Epithelial cell of proximal tubule (primary cell): ENCODE measurements at regions not wholly inside any gene's neighbourhood (a gene's known extent, or its start where the extent isn't known, plus 50 kb on each side); places are given as distances from the start of the nearest gene placed in this dataset.

Experiments
- DNase-seq: peaks from one replicate; pipeline ENCODE4 v3.0.0-alpha.2; 2011; ENCODE audit warnings: low read depth
- H3K4me3 ChIP-seq: 2 replicates; pipeline ENCODE4 v1.5.1; 2011; ENCODE audit warnings: low read depth, mild to moderate bottlenecking, low read length
- TF ChIP-seq, protein P1 (sequence below): conservative IDR thresholded peaks from 2 replicates; pipeline ENCODE4 v1.5.1; 2012; ENCODE audit warnings: low read depth, mild to moderate bottlenecking, low read length

DNA sequence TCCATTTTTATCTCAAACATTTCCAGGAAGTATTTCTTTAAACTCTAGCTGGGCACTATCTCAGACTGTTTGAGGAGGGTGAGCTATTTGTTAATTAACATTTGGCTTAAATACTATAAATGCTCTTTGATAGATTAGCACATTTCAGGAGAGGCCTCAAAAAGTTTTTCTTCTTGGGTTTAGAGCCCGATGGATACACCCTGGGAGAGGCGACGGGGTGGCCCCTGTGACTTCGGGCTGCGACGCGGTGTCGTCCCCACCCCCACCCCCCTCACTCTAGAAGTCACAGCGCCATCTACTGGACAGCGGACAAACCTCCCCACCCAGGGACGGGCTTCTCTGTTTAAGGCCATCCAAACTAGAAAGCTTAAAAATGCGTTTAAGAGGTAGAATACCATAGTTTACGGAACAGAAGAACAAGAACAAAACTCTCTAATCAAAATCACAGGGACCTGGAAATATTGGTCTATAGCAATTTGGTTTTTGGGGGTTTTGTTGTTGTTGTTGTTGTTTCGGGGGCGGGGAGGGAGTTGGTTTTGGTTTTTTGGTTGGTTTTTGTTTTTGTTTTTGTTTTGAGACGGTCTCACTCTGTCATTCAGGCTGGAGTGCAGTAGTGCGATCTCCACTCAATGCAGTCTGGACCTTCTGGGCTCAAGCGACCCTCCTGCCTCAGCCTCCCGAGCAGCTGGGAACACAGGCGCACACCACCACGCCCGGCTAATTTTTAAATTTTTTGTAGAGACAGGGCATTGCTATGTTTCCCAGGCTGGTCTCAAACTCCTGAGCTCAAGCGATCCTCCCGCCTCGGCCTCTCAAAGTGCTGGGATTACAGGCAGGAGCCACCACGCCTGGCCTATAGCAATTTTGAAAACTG lies 254.4 kb downstream of the C16orf95 start:
- peak overlapping the region; percentile 26 for H3K4me3 ChIP-seq
- peak; percentile 4 for DNase-seq
- TF ChIP-seq, protein P1, sequence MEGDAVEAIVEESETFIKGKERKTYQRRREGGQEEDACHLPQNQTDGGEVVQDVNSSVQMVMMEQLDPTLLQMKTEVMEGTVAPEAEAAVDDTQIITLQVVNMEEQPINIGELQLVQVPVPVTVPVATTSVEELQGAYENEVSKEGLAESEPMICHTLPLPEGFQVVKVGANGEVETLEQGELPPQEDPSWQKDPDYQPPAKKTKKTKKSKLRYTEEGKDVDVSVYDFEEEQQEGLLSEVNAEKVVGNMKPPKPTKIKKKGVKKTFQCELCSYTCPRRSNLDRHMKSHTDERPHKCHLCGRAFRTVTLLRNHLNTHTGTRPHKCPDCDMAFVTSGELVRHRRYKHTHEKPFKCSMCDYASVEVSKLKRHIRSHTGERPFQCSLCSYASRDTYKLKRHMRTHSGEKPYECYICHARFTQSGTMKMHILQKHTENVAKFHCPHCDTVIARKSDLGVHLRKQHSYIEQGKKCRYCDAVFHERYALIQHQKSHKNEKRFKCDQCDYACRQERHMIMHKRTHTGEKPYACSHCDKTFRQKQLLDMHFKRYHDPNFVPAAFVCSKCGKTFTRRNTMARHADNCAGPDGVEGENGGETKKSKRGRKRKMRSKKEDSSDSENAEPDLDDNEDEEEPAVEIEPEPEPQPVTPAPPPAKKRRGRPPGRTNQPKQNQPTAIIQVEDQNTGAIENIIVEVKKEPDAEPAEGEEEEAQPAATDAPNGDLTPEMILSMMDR, result peak; percentile 88

DNA sequence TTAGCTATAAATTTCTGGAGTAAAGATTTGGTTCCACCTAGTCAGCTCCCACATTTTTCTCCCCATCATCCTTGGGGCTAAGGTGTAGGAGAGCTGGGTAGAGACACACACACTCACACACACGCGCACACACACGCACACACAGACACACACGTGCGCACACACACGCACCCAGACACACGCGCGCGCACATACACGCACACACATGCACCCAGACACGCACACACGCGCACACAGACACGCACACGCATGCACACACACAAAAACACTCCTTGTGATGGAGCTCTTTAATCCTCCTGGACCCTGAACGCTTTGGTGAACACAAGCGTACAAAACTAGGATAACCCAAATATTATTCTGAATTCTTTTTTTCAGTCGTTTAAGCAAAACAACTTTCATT lies 253.6 kb downstream of the C16orf95 start:
- H3K4me3 ChIP-seq, result no peak overlapping the region
- DNase-seq, result no peak
- TF ChIP-seq, protein P1, result no peak

DNA sequence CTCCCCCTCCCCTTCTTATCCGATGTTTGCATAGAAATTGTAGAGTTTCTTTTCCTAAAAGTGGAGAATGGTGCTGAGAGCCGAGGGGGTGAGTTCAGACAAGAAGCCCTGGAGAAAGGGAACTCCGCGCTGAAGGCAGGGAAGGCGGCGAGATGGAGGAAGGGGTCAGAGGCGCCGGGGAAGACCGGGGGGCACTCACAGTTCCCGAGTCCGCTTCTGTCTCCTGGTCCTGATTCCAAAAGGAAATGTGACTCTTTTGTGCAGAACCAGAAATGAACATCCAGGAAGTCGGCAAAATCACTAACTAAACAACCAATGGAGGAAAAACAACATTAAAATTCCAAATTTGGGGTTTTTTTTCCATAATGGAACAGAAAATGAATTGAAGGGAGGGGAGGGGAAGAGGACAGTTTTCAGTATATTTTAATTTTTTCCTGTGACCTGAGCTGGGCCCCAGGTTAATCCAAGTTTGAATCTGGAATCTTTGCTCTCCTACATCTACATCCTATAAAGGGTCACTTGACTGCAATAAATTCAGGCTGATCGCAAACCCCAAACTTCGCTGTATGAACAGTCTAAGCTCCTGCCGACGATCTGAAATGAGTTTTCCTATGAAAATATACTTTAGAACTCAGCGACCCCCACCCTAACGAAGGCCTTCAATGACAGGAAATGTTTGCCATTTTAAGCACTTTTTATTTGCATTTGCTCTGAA lies 252.3 kb downstream of the C16orf95 start:
- no peak overlapping the region for H3K4me3 ChIP-seq
- TF ChIP-seq, protein P1, result no peak
- no peak for DNase-seq

DNA sequence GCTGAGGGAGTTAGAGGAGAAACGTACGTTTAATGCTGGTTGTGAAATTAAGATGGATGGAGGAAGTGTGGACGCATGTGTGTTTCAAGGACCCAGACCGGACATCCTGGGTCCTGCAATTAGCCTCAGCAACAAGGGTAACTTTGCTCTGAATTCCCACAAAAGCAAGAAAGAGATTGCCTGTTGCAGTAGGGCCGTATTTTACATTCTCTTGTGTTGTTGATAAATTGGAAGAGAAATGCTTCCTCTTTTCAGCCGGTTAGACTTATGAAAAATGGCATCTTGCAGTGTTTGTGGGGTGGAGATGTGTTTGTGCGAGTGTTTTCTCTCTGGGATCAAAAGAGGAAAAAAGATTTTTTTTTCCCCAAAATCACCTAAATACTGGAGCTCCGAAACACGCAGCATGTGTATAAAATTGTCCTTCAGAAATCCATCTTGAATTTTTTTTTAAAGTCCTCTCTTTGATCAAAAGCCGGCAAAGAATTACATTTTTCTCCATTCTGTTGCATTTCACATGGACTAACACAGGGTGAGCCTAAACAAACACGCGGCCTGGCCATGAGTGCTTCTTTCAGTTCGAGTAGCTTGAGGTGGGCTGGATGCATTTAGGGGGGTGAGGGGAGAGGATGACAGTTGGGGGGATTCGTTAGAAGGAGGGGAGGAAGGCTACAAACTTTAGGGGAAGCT lies 251.6 kb downstream of the C16orf95 start:
- TF ChIP-seq, protein P1, result no peak
- DNase-seq, result no peak
- H3K4me3 ChIP-seq, result no peak overlapping the region

DNA sequence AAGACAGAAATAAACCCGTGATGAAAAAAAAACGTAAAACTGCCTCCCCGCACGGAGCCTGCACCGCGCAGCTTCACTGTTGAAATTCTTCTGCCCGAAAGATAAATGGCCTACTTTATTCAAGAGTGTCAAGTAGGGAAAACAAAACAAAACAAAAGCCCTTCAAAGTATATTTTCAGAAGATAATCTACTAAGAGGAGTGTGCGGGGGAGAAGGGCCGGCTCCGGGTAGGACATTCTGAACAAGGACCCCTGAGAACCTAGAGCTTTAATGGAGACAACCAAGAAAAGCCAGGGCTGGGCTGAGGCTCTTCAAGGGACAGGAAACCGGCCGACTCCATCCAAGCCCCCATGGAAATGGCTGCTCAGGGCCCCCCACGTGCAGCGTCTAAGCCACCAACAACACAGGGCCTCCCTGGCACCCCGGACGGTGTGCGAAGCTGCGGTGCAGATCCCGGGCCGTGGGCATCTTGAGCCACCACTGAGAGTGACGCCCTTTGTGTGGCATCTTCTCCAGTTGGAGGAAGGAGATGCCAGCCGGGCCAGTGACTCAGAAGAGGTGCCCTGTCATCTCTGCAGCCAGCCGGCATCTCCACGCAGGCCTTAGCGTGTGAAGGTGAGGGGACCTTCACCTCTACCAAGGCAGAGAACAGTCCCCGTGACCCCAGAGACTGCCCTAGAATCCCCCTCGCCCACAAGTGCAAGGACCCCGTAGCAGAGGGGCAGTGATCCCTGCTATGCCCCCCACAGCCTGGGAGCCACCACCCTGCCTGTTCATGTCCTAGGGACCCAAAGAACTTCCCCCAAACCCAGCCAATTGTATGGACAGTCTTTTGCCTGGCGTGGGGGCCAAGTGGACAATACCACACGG lies 250.8 kb downstream of the C16orf95 start:
- no peak for DNase-seq
- TF ChIP-seq, protein P1, result no peak
- H3K4me3 ChIP-seq, result no peak overlapping the region

DNA sequence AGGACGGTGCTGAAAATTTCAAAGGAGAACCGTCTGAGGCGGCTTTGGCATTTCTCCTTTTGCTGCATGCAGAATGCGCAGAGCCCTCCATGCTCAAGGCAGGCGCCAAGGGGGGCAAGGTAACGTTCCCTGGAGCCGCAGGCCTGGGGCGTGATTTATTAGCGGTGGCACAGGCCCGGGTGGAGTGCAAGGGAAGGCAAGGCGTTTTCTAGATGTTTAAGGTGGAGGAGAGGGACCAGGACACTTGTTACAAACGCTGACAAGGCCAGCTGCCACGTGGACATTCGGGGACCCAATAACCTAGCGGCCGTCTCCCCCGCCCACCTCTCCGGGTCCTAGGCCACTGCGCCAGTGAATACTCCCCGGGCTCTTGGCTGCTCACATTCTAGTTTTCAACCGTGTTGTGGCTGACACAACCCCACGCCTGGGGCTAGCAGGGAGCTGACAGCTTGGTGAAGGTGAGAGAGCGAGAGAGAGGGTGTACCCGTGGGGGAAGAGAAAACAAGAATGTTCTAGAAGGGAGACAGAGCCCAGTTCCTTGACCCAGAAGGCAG lies 250.1 kb downstream of the C16orf95 start:
- no peak overlapping the region for H3K4me3 ChIP-seq
- no peak for DNase-seq
- TF ChIP-seq, protein P1, result no peak
